Astrocyte (in vitro differentiated cells and primary cell): ENCODE measurements at regions not wholly inside any gene's neighbourhood (a gene's known extent, or its start where the extent isn't known, plus 50 kb on each side); places are given as distances from the start of the nearest gene placed in this dataset.

Experiments used
- DNase-seq: peaks from one replicate; pipeline ENCODE4 v3.0.0-alpha.2; 2010; ENCODE audit warnings: low read depth
- FAIRE-seq: peaks from 2 replicates; lab custom pipeline; 2011; peaks lifted over from hg19 to GRCh38; lab: Jason Lieb, UNC
- H2AFZ ChIP-seq: 2 replicates; pipeline ENCODE4 v1.6.0; 2012; ENCODE audit warnings: low read depth, low read length, inconsistent platforms
- H3K27ac ChIP-seq: 2 replicates; pipeline ENCODE4 v1.5.1; 2011; ENCODE audit warnings: low read depth, low read length, inconsistent platforms
- H3K27me3 ChIP-seq: 2 replicates; pipeline ENCODE4 v1.6.0; 2011; ENCODE audit warnings: low read length, inconsistent platforms; ENCODE audit not compliant: insufficient read depth
- H3K36me3 ChIP-seq: 2 replicates; pipeline ENCODE4 v1.5.1; 2011; ENCODE audit warnings: low read length, inconsistent platforms; ENCODE audit not compliant: insufficient read depth
- H3K4me1 ChIP-seq: 2 replicates; pipeline ENCODE4 v1.5.1; 2011; ENCODE audit warnings: low read length, inconsistent platforms; ENCODE audit not compliant: insufficient read depth
- H3K4me2 ChIP-seq: 2 replicates; pipeline ENCODE4 v1.6.0; 2012; ENCODE audit warnings: low read length, inconsistent platforms
- H3K4me3 ChIP-seq: 2 replicates; pipeline ENCODE4 v1.5.1; 2011; ENCODE audit warnings: low read depth, mild to moderate bottlenecking, low read length, inconsistent platforms; ENCODE audit not compliant: insufficient read depth
- H3K79me2 ChIP-seq: 2 replicates; pipeline ENCODE4 v1.6.0; 2012; ENCODE audit warnings: mild to moderate bottlenecking, low read length, inconsistent platforms; ENCODE audit not compliant: insufficient read depth
- H3K9ac ChIP-seq: 2 replicates; pipeline ENCODE4 v1.6.0; 2012; ENCODE audit warnings: mild to moderate bottlenecking, low read length, inconsistent platforms
- H3K9me3 ChIP-seq: 2 replicates; pipeline ENCODE4 v1.5.1; 2012; ENCODE audit warnings: low read depth, mild to moderate bottlenecking, low read length, inconsistent platforms; ENCODE audit not compliant: insufficient read depth
- H4K20me1 ChIP-seq: 2 replicates; pipeline ENCODE4 v1.6.0; 2012; ENCODE audit warnings: low read length, inconsistent platforms; ENCODE audit not compliant: insufficient read depth
- H3K27ac Mint-ChIP-seq: one replicate; pipeline ENCODE4 v1.8.0; 2021; ENCODE audit warnings: mild to moderate bottlenecking, mixed read lengths; ENCODE audit not compliant: unreplicated experiment
- H3K27me3 Mint-ChIP-seq: one replicate; pipeline ENCODE4 v1.8.0; 2021; ENCODE audit warnings: low read depth, mixed read lengths; ENCODE audit not compliant: unreplicated experiment
- H3K36me3 Mint-ChIP-seq: one replicate; pipeline ENCODE4 v1.8.0; 2021; ENCODE audit warnings: low read depth, mixed read lengths; ENCODE audit not compliant: unreplicated experiment
- H3K4me1 Mint-ChIP-seq: one replicate; pipeline ENCODE4 v1.8.0; 2021; ENCODE audit warnings: low read depth, mixed read lengths; ENCODE audit not compliant: unreplicated experiment
- H3K4me3 Mint-ChIP-seq: one replicate; pipeline ENCODE4 v1.8.0; 2021; ENCODE audit warnings: mild to moderate bottlenecking, moderate library complexity, mixed read lengths; ENCODE audit not compliant: unreplicated experiment
- H3K9me3 Mint-ChIP-seq: one replicate; pipeline ENCODE4 v1.8.0; 2021; ENCODE audit warnings: mild to moderate bottlenecking, mixed read lengths; ENCODE audit not compliant: unreplicated experiment
- CTCF ChIP-seq: IDR thresholded peaks from 2 replicates; pipeline ENCODE4 v1.5.1; 2011; ENCODE audit warnings: low read depth, mild to moderate bottlenecking, inconsistent platforms, low read length, moderate library complexity; ENCODE audit not compliant: insufficient read depth
- EZH2 ChIP-seq: IDR thresholded peaks from 2 replicates; pipeline ENCODE4 v1.6.1; 2012; ENCODE audit warnings: mild to moderate bottlenecking, low read length, inconsistent platforms; ENCODE audit not compliant: insufficient read depth

GRCh38 chr2:239528146-239528545, 127.3 kb upstream of the HDAC4 start:
- TF ChIP-seq EZH2, result no peak
- no peak for TF ChIP-seq CTCF

GRCh38 chr2:239526666-239527415, 126.0 kb upstream of the HDAC4 start:
- TF ChIP-seq CTCF, result no peak
- TF ChIP-seq EZH2, result no peak
- DNase-seq, result no peak
- no peak overlapping the region for H3K27ac ChIP-seq
- no peaks in the 10 kb centered on the region for H4K20me1 ChIP-seq
- H2AFZ ChIP-seq, result no peak overlapping the region
- Mint-ChIP-seq H3K4me3 (no peak overlapping the region), H3K27me3 (peaks cover 42% of the 10 kb centered on the region), H3K36me3 (no peaks in the 10 kb centered on the region), H3K9me3 (peaks cover 4% of the 10 kb centered on the region), H3K27ac (no peak overlapping the region), H3K4me1 (no peaks in the 10 kb centered on the region)
- no peak for FAIRE-seq
- H3K9ac ChIP-seq, result no peak overlapping the region
- no peaks in the 10 kb centered on the region for H3K9me3 ChIP-seq
- H3K79me2 ChIP-seq, result no peaks in the 10 kb centered on the region
- H3K27me3 ChIP-seq, result no peaks in the 10 kb centered on the region
- H3K4me2 ChIP-seq, result no peak overlapping the region
- no peaks in the 10 kb centered on the region for H3K4me1 ChIP-seq
- H3K4me3 ChIP-seq, result no peak overlapping the region
- no peaks in the 10 kb centered on the region for H3K36me3 ChIP-seq

More at GRCh38 chr2:239528146-239528545, 127.3 kb upstream of the HDAC4 start:
- no peak overlapping the region for H3K27ac Mint-ChIP-seq
- no peak overlapping the region for H3K4me2 ChIP-seq
- H3K4me3 Mint-ChIP-seq, result no peak overlapping the region
- H3K9ac ChIP-seq, result no peak overlapping the region
- H3K36me3 ChIP-seq, result no peaks in the 10 kb centered on the region
- H3K4me1 Mint-ChIP-seq, result no peaks in the 10 kb centered on the region
- no peak overlapping the region for H2AFZ ChIP-seq
- no peak overlapping the region for H3K4me3 ChIP-seq
- H3K9me3 Mint-ChIP-seq, result peaks cover 4% of the 10 kb centered on the region
- DNase-seq, result no peak
- no peak overlapping the region for H3K27ac ChIP-seq
- FAIRE-seq, result no peak
- no peaks in the 10 kb centered on the region for H3K36me3 Mint-ChIP-seq
- H3K9me3 ChIP-seq, result no peaks in the 10 kb centered on the region
- no peaks in the 10 kb centered on the region for H4K20me1 ChIP-seq
- no peaks in the 10 kb centered on the region for H3K27me3 ChIP-seq
- H3K79me2 ChIP-seq, result no peaks in the 10 kb centered on the region
- H3K4me1 ChIP-seq, result no peaks in the 10 kb centered on the region
- H3K27me3 Mint-ChIP-seq, result peaks cover 39% of the 10 kb centered on the region

GRCh38 chr2:239526038-239526437, 125.2 kb upstream of the HDAC4 start:
- no peak overlapping the region for H3K27ac ChIP-seq
- H3K36me3 Mint-ChIP-seq, result no peaks in the 10 kb centered on the region
- H3K4me1 Mint-ChIP-seq, result no peaks in the 10 kb centered on the region
- H4K20me1 ChIP-seq, result no peaks in the 10 kb centered on the region
- DNase-seq (no peak), FAIRE-seq (no peak)
- H3K79me2 ChIP-seq, result no peaks in the 10 kb centered on the region
- no peak for TF ChIP-seq CTCF
- no peak for TF ChIP-seq EZH2
- H3K4me3 ChIP-seq, result no peak overlapping the region
- H3K9me3 ChIP-seq, result no peaks in the 10 kb centered on the region
- H2AFZ ChIP-seq, result no peak overlapping the region
- peaks cover 4% of the 10 kb centered on the region for H3K9me3 Mint-ChIP-seq
- peaks cover 39% of the 10 kb centered on the region for H3K27me3 Mint-ChIP-seq
- H3K4me3 Mint-ChIP-seq, result no peak overlapping the region
- no peaks in the 10 kb centered on the region for H3K4me1 ChIP-seq
- H3K36me3 ChIP-seq, result no peaks in the 10 kb centered on the region
- no peak overlapping the region for H3K4me2 ChIP-seq
- H3K27ac Mint-ChIP-seq, result no peak overlapping the region
- no peak overlapping the region for H3K9ac ChIP-seq
- no peaks in the 10 kb centered on the region for H3K27me3 ChIP-seq
